ENCODE measurements at regions not wholly inside any gene's neighbourhood (a gene's known extent, or its start where the extent isn't known, plus 50 kb on each side); places are given as distances from the start of the nearest gene placed in this dataset.
A peak's percentile ranks its signal among the peaks of the same experiment; 100 is the strongest.

DNA sequence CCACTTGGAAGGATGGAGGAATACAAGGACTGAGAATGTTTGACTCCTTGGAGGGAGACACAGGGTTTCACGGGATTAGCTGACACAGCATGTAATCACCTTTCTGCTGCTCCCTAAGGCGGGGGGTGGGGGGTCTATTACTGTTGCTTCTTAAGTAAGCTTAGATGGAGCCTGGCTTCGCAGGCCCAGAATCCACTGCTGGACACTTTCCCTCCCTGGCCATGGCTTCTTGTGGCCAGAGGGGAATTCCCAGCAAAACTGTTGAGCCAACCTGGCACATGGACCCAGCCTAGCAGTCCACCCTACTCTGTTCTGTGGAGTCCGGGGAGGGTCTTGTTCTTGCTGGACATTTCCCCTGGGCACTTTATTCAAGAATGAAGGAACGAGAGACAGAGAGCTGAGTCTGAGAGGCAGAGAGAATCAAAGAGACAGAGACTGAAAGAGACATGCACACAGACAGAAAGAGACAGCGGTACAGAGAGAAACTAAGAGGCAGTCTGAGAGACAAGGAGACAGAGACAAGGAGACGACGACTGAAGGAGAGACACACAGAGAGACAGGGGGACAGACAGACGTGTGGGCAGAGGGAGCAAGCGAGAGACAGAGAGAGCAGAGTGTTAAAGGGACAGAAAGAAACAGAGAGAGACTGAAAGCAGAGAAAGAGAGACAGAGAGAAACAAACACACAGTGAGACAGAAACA is 55.6 kb upstream of the DLG1 start:
- H3K23me2 ChIP-seq (ENCODE audit: insufficient read length, low read depth, low read length, poor library complexity, severe bottlenecking), result no peaks in the 10 kb centered on the region
- no peak overlapping the region for H3K23ac ChIP-seq (ENCODE audit: insufficient read length, low read depth, low read length)
- no peak overlapping the region for H4K5ac ChIP-seq (ENCODE audit: insufficient read length, low read depth, low read length)
- no peak for DNase-seq
- no peak overlapping the region for H2AK5ac ChIP-seq (ENCODE audit: insufficient read length, low read length)
- peak overlapping the region in 2 of 3 experiments; percentile 0 to 2; a peak in 1 of 7 replicates for H3K27ac Mint-ChIP-seq
- H4K8ac ChIP-seq (replicated peaks; ENCODE audit: insufficient read length, low read depth, low read length), result no peak overlapping the region
- no peak overlapping the region for H3K4me3 Mint-ChIP-seq
- H3K18ac ChIP-seq (ENCODE audit: insufficient read length, low read depth, low read length), result no peak overlapping the region
- H2BK20ac ChIP-seq (ENCODE audit: low read depth, low read length, poor library complexity, severe bottlenecking), result no peak overlapping the region
- H3K27ac ChIP-seq (ENCODE audit: insufficient read length, low read depth, low read length), result no peak overlapping the region
- WGBS (ENCODE audit: extremely low coverage, insufficient read length, low lambda C conversion rate), result no CpG with 5 or more reads among the region's 10 CpGs
- H3K4me1 Mint-ChIP-seq, result peaks cover 26 to 36% of the 10 kb centered on the region in 2 experiments
- no peak overlapping the region for H3T11ph ChIP-seq (ENCODE audit: low read length)
- H3K27me3 Mint-ChIP-seq (ENCODE audit: low read depth), result peaks cover 3% of the 10 kb centered on the region; the same call in 1 of the 2 replicates
- no peak overlapping the region for H2BK120ac ChIP-seq (ENCODE audit: low read depth, low read length, poor library complexity, severe bottlenecking)
- H4K20me1 ChIP-seq (ENCODE audit: control insufficient read depth, insufficient read depth, insufficient read length), result no peaks in the 10 kb centered on the region
- no peak overlapping the region for H3K14ac ChIP-seq (ENCODE audit: insufficient read depth, low read length)
- peaks cover 6 to 7% of the 10 kb centered on the region in 2 experiments; a peak in 3 of 5 replicates for H3K9me3 Mint-ChIP-seq
- no peak overlapping the region for H2BK12ac ChIP-seq (ENCODE audit: insufficient read length, low read depth, low read length)
- no peak overlapping the region for H2AFZ ChIP-seq (ENCODE audit: low read length)
- H2BK15ac ChIP-seq (ENCODE audit: low read depth, low read length), result no peak overlapping the region
- H3K27me3 ChIP-seq (ENCODE audit: insufficient read depth, low read length), result no peaks in the 10 kb centered on the region
- H4K91ac ChIP-seq (ENCODE audit: insufficient read length, low read depth, low read length), result no peak overlapping the region
- H3K79me2 ChIP-seq (ENCODE audit: insufficient read depth, low read length), result no peaks in the 10 kb centered on the region
- H3K4ac ChIP-seq (ENCODE audit: low read depth, low read length), result no peak overlapping the region
- peaks cover 1 to 5% (median 4%) of the 10 kb centered on the region in 3 experiments; a peak in 6 of 7 replicates for H3K36me3 Mint-ChIP-seq (ENCODE audit: insufficient read depth in 1 of 3, low read depth in 3 of 3)
- no peaks in the 10 kb centered on the region for H3K79me1 ChIP-seq (ENCODE audit: insufficient read depth, low read depth, low read length, poor library complexity, severe bottlenecking)
- no peak overlapping the region for H3K4me2 ChIP-seq (ENCODE audit: insufficient read depth, insufficient read length, low read length)
- H3K56ac ChIP-seq (ENCODE audit: insufficient read length, low read depth, low read length), result no peak overlapping the region
- peaks cover 2% of the 10 kb centered on the region for H3K9me3 ChIP-seq (ENCODE audit: control insufficient read depth, low read depth, low read length)
- no peaks in the 10 kb centered on the region for H3K4me1 ChIP-seq (ENCODE audit: insufficient read depth, low read length)
- no peak overlapping the region for H2BK5ac ChIP-seq (ENCODE audit: insufficient read length, low read length)
- TF ChIP-seq, protein P1, sequence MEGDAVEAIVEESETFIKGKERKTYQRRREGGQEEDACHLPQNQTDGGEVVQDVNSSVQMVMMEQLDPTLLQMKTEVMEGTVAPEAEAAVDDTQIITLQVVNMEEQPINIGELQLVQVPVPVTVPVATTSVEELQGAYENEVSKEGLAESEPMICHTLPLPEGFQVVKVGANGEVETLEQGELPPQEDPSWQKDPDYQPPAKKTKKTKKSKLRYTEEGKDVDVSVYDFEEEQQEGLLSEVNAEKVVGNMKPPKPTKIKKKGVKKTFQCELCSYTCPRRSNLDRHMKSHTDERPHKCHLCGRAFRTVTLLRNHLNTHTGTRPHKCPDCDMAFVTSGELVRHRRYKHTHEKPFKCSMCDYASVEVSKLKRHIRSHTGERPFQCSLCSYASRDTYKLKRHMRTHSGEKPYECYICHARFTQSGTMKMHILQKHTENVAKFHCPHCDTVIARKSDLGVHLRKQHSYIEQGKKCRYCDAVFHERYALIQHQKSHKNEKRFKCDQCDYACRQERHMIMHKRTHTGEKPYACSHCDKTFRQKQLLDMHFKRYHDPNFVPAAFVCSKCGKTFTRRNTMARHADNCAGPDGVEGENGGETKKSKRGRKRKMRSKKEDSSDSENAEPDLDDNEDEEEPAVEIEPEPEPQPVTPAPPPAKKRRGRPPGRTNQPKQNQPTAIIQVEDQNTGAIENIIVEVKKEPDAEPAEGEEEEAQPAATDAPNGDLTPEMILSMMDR (conservative IDR thresholded peaks at IDR 0.05), result no peak
- no peak overlapping the region for H3K9ac ChIP-seq (ENCODE audit: extremely low read depth, insufficient read length, low read length)

All from H9 (cell line).